ENCODE measurements at regions not wholly inside any gene's neighbourhood (a gene's known extent, or its start where the extent isn't known, plus 50 kb on each side); places are given as distances from the start of the nearest gene placed in this dataset.

DNA sequence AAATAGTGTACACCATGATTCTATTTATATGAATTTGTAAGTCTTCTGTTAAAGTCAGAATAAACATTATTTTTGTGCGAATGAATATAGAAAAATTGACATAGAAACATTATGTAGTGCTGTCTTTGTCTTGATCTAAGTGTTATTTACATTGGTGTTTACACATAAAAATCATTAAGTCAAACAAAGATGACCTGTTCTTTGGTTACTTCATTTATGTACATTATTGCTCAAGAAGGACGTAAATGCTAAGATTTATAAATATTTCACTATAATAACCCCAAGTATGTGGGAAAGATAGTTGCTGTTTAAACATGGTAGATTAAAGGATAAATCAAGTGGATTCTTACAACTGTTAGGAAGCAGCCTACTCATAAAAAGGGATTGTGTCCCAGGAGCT lies 536.8 kb upstream of the DSEL start:
- Histone ChIP-seq H3K36me3 (ENCODE audit: insufficient read depth) (no peaks in the 10 kb centered on the region), H4K20me1 (ENCODE audit: insufficient read depth) (no peaks in the 10 kb centered on the region), H3K79me2 (ENCODE audit: insufficient read depth, low read depth) (no peaks in the 10 kb centered on the region), H3K9ac (no peak overlapping the region), H3K27me3 (ENCODE audit: insufficient read depth, low read depth) (no peaks in the 10 kb centered on the region), H3K4me2 (no peak overlapping the region), H3K4me3 (IDR thresholded peaks at IDR 0.05; ENCODE audit: insufficient read depth, low read depth, low read length) (no peak overlapping the region), H2AFZ (ENCODE audit: low read depth) (peak overlapping the region; percentile 5; the same call in 1 of the 2 replicates), H3K27ac (no peak overlapping the region), H3K4me1 (ENCODE audit: low read depth, poor library complexity, severe bottlenecking) (no peaks in the 10 kb centered on the region)
- TF ChIP-seq CTCF (conservative IDR thresholded peaks at IDR 0.05; ENCODE audit: low read depth, low read length): no peak

- TF ChIP-seq CTCF (conservative IDR thresholded peaks at IDR 0.05; ENCODE audit: low read depth, low read length): no peak
Observed at GRCh38 chr18:68041327-68041726, 524.8 kb upstream of the DSEL start.

DNA sequence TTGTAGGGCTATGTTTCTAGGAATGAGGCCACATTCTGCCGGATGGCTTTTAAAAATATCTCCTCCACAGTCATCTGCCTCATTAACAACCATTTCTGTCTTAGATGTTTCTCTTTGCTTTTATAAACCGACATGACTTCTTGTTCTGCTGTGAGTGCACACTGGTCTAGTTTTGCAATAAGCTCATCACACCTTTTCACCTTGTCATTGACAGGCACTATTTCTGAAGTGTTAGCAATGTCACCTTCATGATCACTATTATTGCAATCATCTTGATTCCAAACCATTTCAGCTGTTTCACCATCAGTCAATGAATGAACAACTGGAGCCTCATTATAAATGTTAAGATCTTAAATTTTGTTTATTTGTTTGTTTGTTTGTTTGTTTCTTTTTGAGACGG lies 523.7 kb upstream of the DSEL start:
- no peaks in the 10 kb centered on the region for H3K79me2 ChIP-seq (ENCODE audit: insufficient read depth, low read depth)
- no peak overlapping the region for H3K4me2 ChIP-seq
- H3K4me3 ChIP-seq (IDR thresholded peaks at IDR 0.05; ENCODE audit: insufficient read depth, low read depth, low read length): no peak overlapping the region
- no peak for TF ChIP-seq CTCF (conservative IDR thresholded peaks at IDR 0.05; ENCODE audit: low read depth, low read length)
- no peaks in the 10 kb centered on the region for H4K20me1 ChIP-seq (ENCODE audit: insufficient read depth)
- H2AFZ ChIP-seq (ENCODE audit: low read depth): no peak overlapping the region
- H3K4me1 ChIP-seq (ENCODE audit: low read depth, poor library complexity, severe bottlenecking): no peaks in the 10 kb centered on the region
- H3K27ac ChIP-seq: no peak overlapping the region
- no peaks in the 10 kb centered on the region for H3K36me3 ChIP-seq (ENCODE audit: insufficient read depth)
- H3K27me3 ChIP-seq (ENCODE audit: insufficient read depth, low read depth): no peaks in the 10 kb centered on the region
- no peak overlapping the region for H3K9ac ChIP-seq

More at GRCh38 chr18:68041327-68041726, 524.8 kb upstream of the DSEL start:
- H3K4me3 ChIP-seq (IDR thresholded peaks at IDR 0.05; ENCODE audit: insufficient read depth, low read depth, low read length): no peak overlapping the region
- no peak overlapping the region for H3K27ac ChIP-seq
- H3K4me1 ChIP-seq (ENCODE audit: low read depth, poor library complexity, severe bottlenecking): no peaks in the 10 kb centered on the region
- no peak overlapping the region for H3K4me2 ChIP-seq
- no peaks in the 10 kb centered on the region for H3K79me2 ChIP-seq (ENCODE audit: insufficient read depth, low read depth)
- H3K9ac ChIP-seq: no peak overlapping the region
- H4K20me1 ChIP-seq (ENCODE audit: insufficient read depth): no peaks in the 10 kb centered on the region
- no peak overlapping the region for H2AFZ ChIP-seq (ENCODE audit: low read depth)
- H3K36me3 ChIP-seq (ENCODE audit: insufficient read depth): no peaks in the 10 kb centered on the region
- no peaks in the 10 kb centered on the region for H3K27me3 ChIP-seq (ENCODE audit: insufficient read depth, low read depth)

- H3K9ac ChIP-seq: no peak overlapping the region
Observed at GRCh38 chr18:68035774-68036522, 519.4 kb upstream of the DSEL start.

More at GRCh38 chr18:68035774-68036522, 519.4 kb upstream of the DSEL start:
- Histone ChIP-seq H3K4me1 (ENCODE audit: low read depth, poor library complexity, severe bottlenecking) (no peaks in the 10 kb centered on the region), H3K79me2 (ENCODE audit: insufficient read depth, low read depth) (no peaks in the 10 kb centered on the region), H4K20me1 (ENCODE audit: insufficient read depth) (no peaks in the 10 kb centered on the region), H2AFZ (ENCODE audit: low read depth) (no peak overlapping the region), H3K4me2 (no peak overlapping the region), H3K27me3 (ENCODE audit: insufficient read depth, low read depth) (no peaks in the 10 kb centered on the region), H3K36me3 (ENCODE audit: insufficient read depth) (no peaks in the 10 kb centered on the region), H3K27ac (no peak overlapping the region), H3K4me3 (IDR thresholded peaks at IDR 0.05; ENCODE audit: insufficient read depth, low read depth, low read length) (no peak overlapping the region)
- TF ChIP-seq CTCF (conservative IDR thresholded peaks at IDR 0.05; ENCODE audit: low read depth, low read length): no peak

Data from KMS-11 (cell line).